HCT116 (cell line): ENCODE measurements at regions not wholly inside any gene's neighbourhood (a gene's known extent, or its start where the extent isn't known, plus 50 kb on each side); places are given as distances from the start of the nearest gene placed in this dataset.

Experiments
- ATAC-seq: fragments of 200-7000 bp; cut with Tn5 transposase; 2 replicates; pipeline ENCODE4 v1.9.1; 2020; ENCODE audit warnings: mild to moderate bottlenecking, moderate library complexity
- BruUV-seq: library from RNA; stranded (reverse); fragments of 400-500 nt; replicated peaks from 2 replicates; lab custom pipeline; 2021; lab: Mats Ljungman, UMichigan
- CTCF ChIA-PET: fragments of 300-600 bp; sonication (Branson Sonifier 250); formaldehyde crosslinking; loops from one replicate; lab custom pipeline; 2021; ENCODE audit warnings: antibody characterized with exemption; lab: Charles Lee
- POLR2A ChIA-PET: fragments of 300-600, 350-600 bp; sonication (Branson Sonifier 250); formaldehyde crosslinking; loops from one replicate; lab custom pipeline; 2021; ENCODE audit warnings: antibody characterized with exemption; lab: Charles Lee
- RAD21 ChIA-PET, 2 experiments: fragments of 300-600 bp; sonication (Branson Sonifier 250); formaldehyde crosslinking; loops; one replicate each; lab custom pipeline; 2023; ENCODE audit warnings: low total read pairs in 2 of 2; ENCODE audit not compliant: uncharacterized antibody in 2 of 2, unreplicated experiment in 2 of 2, low non-redundant PET in 1 of 2; lab: Charles Lee
- DNase-seq: peaks from one replicate; pipeline ENCODE4 v3.0.0-alpha.2; 2010; ENCODE audit warnings: low read depth, low spot score
- H2AFZ ChIP-seq: fragments of 200-600 bp; shearing (Covaris generic), sonication (generic); 2 replicates; pipeline ENCODE4 v1.6.1; 2017; ENCODE audit warnings: low read depth, mixed run types, mixed read lengths, antibody characterized with exemption, low read length; ENCODE audit not compliant: poor library complexity, severe bottlenecking
- H3K27ac ChIP-seq: 2 replicates; pipeline ENCODE4 v1.5.1; 2012; ENCODE audit warnings: low read depth, low read length
- H3K27me3 ChIP-seq: fragments of 200-600 bp; sonication (generic); 2 replicates; pipeline ENCODE4 v1.6.1; 2016; ENCODE audit warnings: mixed run types, low read length, mixed read lengths; ENCODE audit not compliant: insufficient read depth
- H3K36me3 ChIP-seq, 2 experiments: fragments of 200-500 bp in 1 of 2; fragments of 200-600 bp in 1 of 2; sonication (Bioruptor generic) in 1 of 2; sonication (generic) in 1 of 2; 2 replicates each; pipeline versions ENCODE4 v1.5.1 to v1.6.1; 2014 to 2016; ENCODE audit warnings: low read length in 2 of 2, inconsistent platforms in 1 of 2, mixed read lengths in 1 of 2, mixed run types in 1 of 2; ENCODE audit not compliant: insufficient read depth in 2 of 2, control insufficient read depth in 1 of 2
- H3K4me1 ChIP-seq, 2 experiments: fragments of 200-600 bp in 1 of 2; sonication (generic) in 1 of 2; 2 replicates each; pipeline versions ENCODE4 v1.5.1 to v1.6.1; 2012 to 2017; ENCODE audit warnings: low read length in 2 of 2, inconsistent platforms in 1 of 2, mild to moderate bottlenecking in 1 of 2, mixed read lengths in 1 of 2, mixed run types in 1 of 2, moderate library complexity in 1 of 2; ENCODE audit not compliant: insufficient read depth in 2 of 2, control insufficient read depth in 1 of 2
- H3K4me2 ChIP-seq: fragments of 200-600 bp; sonication (generic); 2 replicates; pipeline ENCODE4 v1.6.1; 2017; ENCODE audit warnings: mixed run types, low read length, mixed read lengths
- H3K4me3 ChIP-seq, 2 experiments: fragments of 200-600 bp in 1 of 2; sonication (generic) in 1 of 2; replicated peaks in 1 of 2; 2 replicates each; pipeline ENCODE4 v1.5.1; 2011 to 2016; ENCODE audit warnings: low read length in 2 of 2, control low read depth in 1 of 2, low read depth in 1 of 2, mild to moderate bottlenecking in 1 of 2, mixed read lengths in 1 of 2, mixed run types in 1 of 2
- H3K79me2 ChIP-seq: fragments of 200-600 bp; sonication (generic); 2 replicates; pipeline ENCODE4 v1.6.1; 2017; ENCODE audit warnings: mild to moderate bottlenecking, mixed run types, low read length, moderate library complexity, mixed read lengths; ENCODE audit not compliant: insufficient read depth
- H3K9ac ChIP-seq: fragments of 200-600 bp; sonication (generic); 2 replicates; pipeline ENCODE4 v1.6.1; 2016; ENCODE audit warnings: low read length, mixed read lengths
- H3K9me2 ChIP-seq: fragments of 200-600 bp; sonication (generic), shearing (Covaris generic); 2 replicates; pipeline ENCODE4 v1.6.1; 2017; ENCODE audit warnings: mixed run types, mild to moderate bottlenecking, moderate library complexity; ENCODE audit not compliant: insufficient read depth
- H3K9me3 ChIP-seq, 2 experiments: fragments of 200-500 bp in 1 of 2; fragments of 200-600 bp in 1 of 2; sonication (Bioruptor generic) in 1 of 2; sonication (generic) in 1 of 2; 2 replicates each; pipeline ENCODE4 v1.6.1; 2014 to 2017; ENCODE audit warnings: low read length in 2 of 2, mixed read lengths in 2 of 2, inconsistent platforms in 1 of 2, low read depth in 1 of 2, mild to moderate bottlenecking in 1 of 2, mixed run types in 1 of 2, moderate library complexity in 1 of 2; ENCODE audit not compliant: control insufficient read depth in 1 of 2, insufficient read depth in 1 of 2
- H4K20me1 ChIP-seq: fragments of 200-600 bp; sonication (generic), shearing (Covaris generic); 2 replicates; pipeline ENCODE4 v1.6.1; 2017; ENCODE audit warnings: mixed run types, mild to moderate bottlenecking, moderate library complexity; ENCODE audit not compliant: insufficient read depth
- CBX3 ChIP-seq: IDR thresholded peaks from 2 replicates; pipeline ENCODE4 v1.6.1; 2012; ENCODE audit warnings: low read depth
- CEBPB ChIP-seq: IDR thresholded peaks from 2 replicates; pipeline ENCODE4 v1.6.1; 2012; ENCODE audit warnings: low read depth
- ELF1 ChIP-seq: IDR thresholded peaks from 2 replicates; pipeline ENCODE4 v1.6.1; 2012; ENCODE audit warnings: low read depth, borderline replicate concordance
- EZH2 ChIP-seq: fragments of 200-600 bp; sonication (generic); IDR thresholded peaks from 2 replicates; pipeline ENCODE4 v1.6.1; 2017; ENCODE audit warnings: antibody characterized with exemption, mixed run types
- EZH2phosphoT487 ChIP-seq: fragments of 200-600 bp; IDR thresholded peaks from 2 replicates; pipeline ENCODE4 v1.6.1; 2018; ENCODE audit warnings: antibody characterized with exemption, borderline replicate concordance
- FOSL1 ChIP-seq: IDR thresholded peaks from 2 replicates; pipeline ENCODE4 v1.6.1; 2012; ENCODE audit warnings: low read depth
- JUND ChIP-seq: IDR thresholded peaks from 2 replicates; pipeline ENCODE4 v1.6.1; 2012
- MAX ChIP-seq: IDR thresholded peaks from 2 replicates; pipeline ENCODE4 v1.6.1; 2012
- POLR2A ChIP-seq: IDR thresholded peaks from 2 replicates; pipeline ENCODE4 v1.7.0; 2011; ENCODE audit warnings: borderline replicate concordance; ENCODE audit not compliant: insufficient read depth, insufficient read length; ENCODE audit errors: extremely low read depth
- POLR2AphosphoS5 ChIP-seq: IDR thresholded peaks from 2 replicates; pipeline ENCODE4 v1.6.1; 2011; ENCODE audit warnings: mild to moderate bottlenecking, low read depth, low read length, moderate library complexity
- RAD21 ChIP-seq: IDR thresholded peaks from 2 replicates; pipeline ENCODE4 v1.6.1; 2012; ENCODE audit warnings: low read depth, mild to moderate bottlenecking
- SIN3A ChIP-seq: IDR thresholded peaks from 2 replicates; pipeline ENCODE4 v1.6.1; 2012; ENCODE audit warnings: low read depth
- SP1 ChIP-seq: IDR thresholded peaks from 2 replicates; pipeline ENCODE4 v1.6.1; 2012; ENCODE audit warnings: low read depth
- SRF ChIP-seq: IDR thresholded peaks from 2 replicates; pipeline ENCODE4 v1.6.1; 2012; ENCODE audit warnings: low read depth
- TCF7L2 ChIP-seq: IDR thresholded peaks from 2 replicates; pipeline ENCODE4 v1.7.0; 2011; ENCODE audit warnings: borderline replicate concordance, inconsistent platforms; ENCODE audit not compliant: insufficient read depth, insufficient read length; ENCODE audit errors: extremely low read depth
- ZBTB33 ChIP-seq: IDR thresholded peaks from 2 replicates; pipeline ENCODE4 v1.6.1; 2011; ENCODE audit warnings: mild to moderate bottlenecking, low read length, moderate library complexity; ENCODE audit not compliant: insufficient replicate concordance; ENCODE audit errors: extremely low read depth
- ZFX ChIP-seq: fragments of 450-650 bp; IDR thresholded peaks from 2 replicates; pipeline ENCODE4 v1.6.1; 2017
- ZNF274 ChIP-seq: fragments of 200-500 bp; sonication (Bioruptor generic); IDR thresholded peaks from 2 replicates; pipeline ENCODE4 v1.6.1; 2014; ENCODE audit warnings: mild to moderate bottlenecking, low read depth, low read length, inconsistent platforms
- intact Hi-C: fragments of 100-400 bp; cut with micrococcal nuclease; formaldehyde crosslinking; loops from 2 replicates; pipeline ENCODE4 v1.10.0; 2022
- TF ChIP-seq, protein P1 (sequence below): IDR thresholded peaks from 2 replicates; pipeline ENCODE4 v1.6.1; 2012

- CTCF ChIA-PET = no interaction called here
- Histone ChIP-seq H3K9ac (no peak overlapping the region), H2AFZ (no peak overlapping the region), H3K4me2 (no peak overlapping the region), H3K9me2 (no peaks in the 10 kb centered on the region), H4K20me1 (no peaks in the 10 kb centered on the region), H3K9me3 (peaks cover 14 to 28% of the 10 kb centered on the region in 2 experiments; a peak in 2 of 4 replicates), H3K36me3 (no peaks in the 10 kb centered on the region)
- no peak for ATAC-seq
- POLR2A ChIA-PET = no interaction called here
- no peak for DNase-seq
- BruUV-seq = no TSS peak
- TF ChIP-seq POLR2A = no peak
- TF ChIP-seq EZH2phosphoT487 = no peak
- TF ChIP-seq SRF = no peak
- TF ChIP-seq SP1 = no peak
- TF ChIP-seq FOSL1 = no peak
- no peak for TF ChIP-seq EZH2
- TF ChIP-seq RAD21 = no peak
- TF ChIP-seq, protein P1, sequence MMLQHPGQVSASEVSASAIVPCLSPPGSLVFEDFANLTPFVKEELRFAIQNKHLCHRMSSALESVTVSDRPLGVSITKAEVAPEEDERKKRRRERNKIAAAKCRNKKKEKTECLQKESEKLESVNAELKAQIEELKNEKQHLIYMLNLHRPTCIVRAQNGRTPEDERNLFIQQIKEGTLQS = no peak
- TF ChIP-seq CEBPB = no peak
- TF ChIP-seq, all 23 proteins: peak for 0
- no peak overlapping the region for H3K4me3 ChIP-seq
- intact Hi-C loops = no loop called here
- H3K79me2 ChIP-seq = no peaks in the 10 kb centered on the region
- RAD21 ChIA-PET = no interaction called here
- no peak overlapping the region for H3K27ac ChIP-seq
- no peaks in the 10 kb centered on the region for H3K27me3 ChIP-seq
- no peaks in the 10 kb centered on the region for H3K4me1 ChIP-seq
Observed at GRCh38 chr21:18117176-18117575, 127.5 kb upstream of the CHODL start.

DNA sequence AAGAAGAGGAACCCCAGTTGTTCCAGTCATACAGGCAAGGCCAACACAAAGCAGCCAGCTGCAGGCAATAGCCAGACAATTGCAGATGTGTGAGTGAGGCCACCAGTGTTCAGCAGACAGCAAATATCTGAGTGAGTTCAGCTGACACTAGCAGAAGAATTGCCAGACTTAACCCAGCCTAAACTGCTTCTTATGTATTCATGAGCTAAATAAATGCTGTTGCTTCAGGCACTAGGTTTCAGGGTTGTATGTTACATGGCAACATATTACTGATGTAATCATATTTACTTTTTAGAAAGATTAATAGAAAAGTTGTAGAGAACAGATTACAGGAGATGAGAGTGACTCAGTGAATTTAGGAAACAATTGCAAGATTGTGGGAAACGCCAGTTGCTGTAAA lies 129.8 kb upstream of the CHODL start:
- no peak for ATAC-seq

More for the DNA sequence above, 129.8 kb upstream of the CHODL start:
- CTCF ChIA-PET = no interaction called here
- Histone ChIP-seq H3K4me2 (no peak overlapping the region), H3K9ac (no peak overlapping the region)
- no peak for TF ChIP-seq ZFX
- TF ChIP-seq CEBPB = no peak
- TF ChIP-seq ZNF274 = no peak
- no peak for TF ChIP-seq FOSL1
- TF ChIP-seq ELF1 = no peak
- TF ChIP-seq TCF7L2 = no peak
- TF ChIP-seq POLR2AphosphoS5 = no peak
- TF ChIP-seq MAX = no peak
- no peak for TF ChIP-seq RAD21
- TF ChIP-seq, protein P1 = no peak
- TF ChIP-seq JUND = no peak
- TF ChIP-seq ZBTB33 = no peak
- TF ChIP-seq SIN3A = no peak
- no peak for TF ChIP-seq CBX3
- TF ChIP-seq SP1 = no peak
- TF ChIP-seq, all 23 proteins: peak for 0
- no peaks in the 10 kb centered on the region for H4K20me1 ChIP-seq
- no peaks in the 10 kb centered on the region for H3K27me3 ChIP-seq
- H3K36me3 ChIP-seq = no peaks in the 10 kb centered on the region
- no peaks in the 10 kb centered on the region for H3K4me1 ChIP-seq
- H3K79me2 ChIP-seq = no peaks in the 10 kb centered on the region
- H3K9me2 ChIP-seq = no peaks in the 10 kb centered on the region
- peaks cover 14 to 35% of the 10 kb centered on the region in 2 experiments; a peak in 2 of 4 replicates for H3K9me3 ChIP-seq
- ChIA-PET RAD21 (no interaction called here), POLR2A (no interaction called here)
- no TSS peak for BruUV-seq
- no peak for DNase-seq
- no peak overlapping the region for H2AFZ ChIP-seq
- intact Hi-C loops = no loop called here
- no peak overlapping the region for H3K4me3 ChIP-seq
- no peak overlapping the region for H3K27ac ChIP-seq
